Keratinocyte (primary cell): ENCODE measurements at regions not wholly inside any gene's neighbourhood (a gene's known extent, or its start where the extent isn't known, plus 50 kb on each side); places are given as distances from the start of the nearest gene placed in this dataset.

Experiments used
- DNase-seq: peaks from one replicate; pipeline ENCODE4 v3.0.0-alpha.2; 2011; ENCODE audit warnings: low read depth, missing footprints, low spot score
- FAIRE-seq: peaks from 2 replicates; lab custom pipeline; 2011; peaks lifted over from hg19 to GRCh38; lab: Jason Lieb, UNC
- H2AFZ ChIP-seq: 2 replicates; pipeline ENCODE4 v1.6.0; 2012; ENCODE audit warnings: low read length, control low read depth, inconsistent platforms; ENCODE audit not compliant: control insufficient read depth
- H3K27ac ChIP-seq: 2 replicates; pipeline ENCODE4 v1.5.1; 2011; ENCODE audit warnings: low read length; ENCODE audit not compliant: control insufficient read depth, insufficient read depth
- H3K27me3 ChIP-seq: 3 replicates; pipeline ENCODE4 v1.6.0; 2011; ENCODE audit warnings: low read length; ENCODE audit not compliant: control insufficient read depth, insufficient read depth; ENCODE audit errors: extremely low read depth
- H3K36me3 ChIP-seq, 2 experiments: 2 replicates in 1 of 2; 3 replicates in 1 of 2; pipeline ENCODE4 v1.5.1; 2011; ENCODE audit warnings: low read length in 2 of 2, mild to moderate bottlenecking in 1 of 2; ENCODE audit not compliant: control insufficient read depth in 2 of 2, insufficient read depth in 2 of 2; ENCODE audit errors: extremely low read depth in 1 of 2
- H3K4me1 ChIP-seq: 3 replicates; pipeline ENCODE4 v1.5.1; 2011; ENCODE audit warnings: low read length; ENCODE audit not compliant: control insufficient read depth, insufficient read depth; ENCODE audit errors: extremely low read depth
- H3K4me2 ChIP-seq: 3 replicates; pipeline ENCODE4 v1.6.0; 2011; ENCODE audit warnings: low read depth, low read length; ENCODE audit not compliant: control insufficient read depth, insufficient read depth; ENCODE audit errors: extremely low read depth
- H3K4me3 ChIP-seq, 3 experiments: fragments of 200-600 bp in 1 of 3; sonication (generic) in 1 of 3; 2 replicates in 2 of 3; 3 replicates in 1 of 3; pipeline ENCODE4 v1.5.1; 2011 to 2016; ENCODE audit warnings: low read length in 3 of 3, mild to moderate bottlenecking in 3 of 3, control low read depth in 2 of 3, inconsistent platforms in 1 of 3, low read depth in 1 of 3, mixed read lengths in 1 of 3, mixed run types in 1 of 3, moderate library complexity in 1 of 3; ENCODE audit not compliant: control insufficient read depth in 2 of 3, insufficient read depth in 2 of 3; ENCODE audit errors: extremely low read depth in 1 of 3
- H3K79me2 ChIP-seq: 2 replicates; pipeline ENCODE4 v1.6.0; 2012; ENCODE audit warnings: low read length; ENCODE audit not compliant: control insufficient read depth, insufficient read depth
- H3K9ac ChIP-seq: 3 replicates; pipeline ENCODE4 v1.6.0; 2011; ENCODE audit warnings: low read length; ENCODE audit not compliant: control insufficient read depth, insufficient read depth; ENCODE audit errors: extremely low read depth
- H3K9me1 ChIP-seq: 3 replicates; pipeline ENCODE4 v1.6.0; 2011; ENCODE audit warnings: low read length; ENCODE audit not compliant: control insufficient read depth, insufficient read depth; ENCODE audit errors: extremely low read depth
- H3K9me3 ChIP-seq: 2 replicates; pipeline ENCODE4 v1.5.1; 2012; ENCODE audit warnings: low read depth, low read length; ENCODE audit not compliant: control insufficient read depth
- H4K20me1 ChIP-seq: 3 replicates; pipeline ENCODE4 v1.6.0; 2011; ENCODE audit warnings: low read length; ENCODE audit not compliant: control insufficient read depth, insufficient read depth; ENCODE audit errors: extremely low read depth
- EZH2 ChIP-seq: IDR thresholded peaks from one replicate; pipeline ENCODE4 v1.6.1; 2012; ENCODE audit warnings: inconsistent platforms, mild to moderate bottlenecking, low read length, moderate library complexity
- dilution Hi-C: fragments of 300-500 bp; cut with MboI; formaldehyde crosslinking; loops from one replicate; pipeline ENCODE4 v1.7.0; 2020; ENCODE audit warnings: low sequenced_read_pairs; ENCODE audit not compliant: extremely low pct_ligation_motif_present
- TF ChIP-seq, protein P1 (sequence below), 3 experiments: IDR thresholded peaks in 1 of 3; conservative IDR thresholded peaks in 1 of 3; optimal IDR thresholded peaks in 1 of 3; 2 replicates in 2 of 3; 3 replicates in 1 of 3; pipeline versions ENCODE3 to v1.5.1; 2011; ENCODE audit warnings: low read length in 3 of 3, mild to moderate bottlenecking in 3 of 3, moderate library complexity in 2 of 3, control low read depth in 1 of 3, inconsistent platforms in 1 of 3; ENCODE audit not compliant: insufficient read depth in 2 of 3; ENCODE audit errors: extremely low read depth in 1 of 3

DNA sequence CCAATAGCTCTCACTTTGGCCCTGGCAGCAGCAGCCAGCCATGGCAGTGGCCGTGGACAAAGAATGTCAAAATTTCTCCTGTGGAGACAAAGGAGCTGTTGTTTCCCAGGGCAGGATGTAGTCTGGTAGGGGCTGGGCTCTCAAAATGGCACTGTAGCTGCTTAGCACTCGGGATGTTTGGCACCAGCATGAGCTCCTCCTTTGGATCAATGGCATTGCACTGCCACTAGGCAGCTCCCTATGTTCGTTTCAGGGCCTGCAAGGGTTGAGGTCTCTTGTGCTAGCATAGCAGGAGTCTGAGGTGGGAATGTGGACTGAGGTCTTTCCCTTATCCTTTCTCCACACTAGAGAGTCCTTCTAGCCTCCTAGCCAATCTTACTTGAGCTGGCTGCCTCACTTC, 948.8 kb upstream of the FAM98A start:
- no peaks in the 10 kb centered on the region for H3K9me1 ChIP-seq
- dilution Hi-C loops, result no loop called here

DNA sequence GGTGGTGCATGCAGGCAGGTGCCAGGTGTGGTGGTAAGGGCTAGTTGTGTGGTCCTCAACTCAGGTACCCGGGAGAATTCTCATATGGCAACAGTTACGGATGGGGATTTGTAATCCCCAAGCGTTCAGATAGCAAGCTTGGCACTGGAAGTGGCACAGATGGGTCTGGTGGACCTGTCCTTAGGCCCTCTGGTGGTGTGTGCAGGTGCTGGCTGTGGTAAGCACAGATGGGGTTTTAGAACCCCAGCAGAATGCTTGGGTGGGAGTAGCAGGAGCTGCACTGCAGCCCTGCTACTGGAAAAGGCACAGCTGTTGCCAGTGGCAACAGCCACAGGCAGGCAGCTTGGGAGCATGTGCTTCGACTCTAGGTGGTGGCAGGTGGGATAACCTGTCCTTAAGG, 948.2 kb upstream of the FAM98A start:
- FAIRE-seq, result no peak
- Histone ChIP-seq H3K9me3 (no peaks in the 10 kb centered on the region), H4K20me1 (no peaks in the 10 kb centered on the region)

More for the DNA sequence above, 948.8 kb upstream of the FAM98A start:
- Histone ChIP-seq H3K36me3 (no peaks in the 10 kb centered on the region), H3K4me2 (no peak overlapping the region), H3K9me3 (no peaks in the 10 kb centered on the region), H3K27me3 (no peaks in the 10 kb centered on the region), H3K4me1 (peaks cover 12% of the 10 kb centered on the region), H3K79me2 (no peaks in the 10 kb centered on the region), H4K20me1 (no peaks in the 10 kb centered on the region), H3K4me3 (no peak overlapping the region), H2AFZ (peak overlapping the region; percentile 64), H3K9ac (no peak overlapping the region), H3K27ac (no peak overlapping the region)
- no peak for DNase-seq
- TF ChIP-seq, protein P1, sequence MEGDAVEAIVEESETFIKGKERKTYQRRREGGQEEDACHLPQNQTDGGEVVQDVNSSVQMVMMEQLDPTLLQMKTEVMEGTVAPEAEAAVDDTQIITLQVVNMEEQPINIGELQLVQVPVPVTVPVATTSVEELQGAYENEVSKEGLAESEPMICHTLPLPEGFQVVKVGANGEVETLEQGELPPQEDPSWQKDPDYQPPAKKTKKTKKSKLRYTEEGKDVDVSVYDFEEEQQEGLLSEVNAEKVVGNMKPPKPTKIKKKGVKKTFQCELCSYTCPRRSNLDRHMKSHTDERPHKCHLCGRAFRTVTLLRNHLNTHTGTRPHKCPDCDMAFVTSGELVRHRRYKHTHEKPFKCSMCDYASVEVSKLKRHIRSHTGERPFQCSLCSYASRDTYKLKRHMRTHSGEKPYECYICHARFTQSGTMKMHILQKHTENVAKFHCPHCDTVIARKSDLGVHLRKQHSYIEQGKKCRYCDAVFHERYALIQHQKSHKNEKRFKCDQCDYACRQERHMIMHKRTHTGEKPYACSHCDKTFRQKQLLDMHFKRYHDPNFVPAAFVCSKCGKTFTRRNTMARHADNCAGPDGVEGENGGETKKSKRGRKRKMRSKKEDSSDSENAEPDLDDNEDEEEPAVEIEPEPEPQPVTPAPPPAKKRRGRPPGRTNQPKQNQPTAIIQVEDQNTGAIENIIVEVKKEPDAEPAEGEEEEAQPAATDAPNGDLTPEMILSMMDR (optimal IDR thresholded peaks at IDR 0.05 in 1 of 3, IDR thresholded peaks at IDR 0.05 in 1 of 3, conservative IDR thresholded peaks at IDR 0.05 in 1 of 3; ENCODE audit: extremely low read depth in 1 of 3, insufficient read depth in 2 of 3, low read length in 3 of 3), result no peak
- TF ChIP-seq EZH2, result no peak
- no peak for FAIRE-seq

More for the DNA sequence above, 948.2 kb upstream of the FAM98A start:
- Histone ChIP-seq H3K27ac (no peak overlapping the region), H2AFZ (no peak overlapping the region), H3K27me3 (no peaks in the 10 kb centered on the region), H3K9me1 (no peaks in the 10 kb centered on the region), H3K79me2 (no peaks in the 10 kb centered on the region), H3K4me2 (no peak overlapping the region), H3K4me3 (no peak overlapping the region), H3K9ac (no peak overlapping the region), H3K4me1 (peaks cover 12% of the 10 kb centered on the region), H3K36me3 (no peaks in the 10 kb centered on the region)
- dilution Hi-C loops, result no loop called here
- TF ChIP-seq EZH2, result no peak
- TF ChIP-seq, protein P1 (optimal IDR thresholded peaks at IDR 0.05 in 1 of 3, IDR thresholded peaks at IDR 0.05 in 1 of 3, conservative IDR thresholded peaks at IDR 0.05 in 1 of 3; ENCODE audit: extremely low read depth in 1 of 3, insufficient read depth in 2 of 3, low read length in 3 of 3), result peak in 2 of 3 experiments; percentile 26 to 29
- DNase-seq, result no peak
